IPS DF 6.9 (cell line): ENCODE measurements at regions not wholly inside any gene's neighbourhood (a gene's known extent, or its start where the extent isn't known, plus 50 kb on each side); places are given as distances from the start of the nearest gene placed in this dataset.

ENCODE experiments used
- DNase-seq: peaks from one replicate; pipeline ENCODE4 v3.0.0-alpha.2; 2013; ENCODE audit warnings: low read depth, low spot score
- H3K27ac ChIP-seq: one replicate; pipeline ENCODE4 v1.5.1; 2013; ENCODE audit warnings: low read length, control low read depth
- H3K27me3 ChIP-seq: 2 replicates; pipeline ENCODE4 v1.6.1; 2013; ENCODE audit warnings: mild to moderate bottlenecking, low read length; ENCODE audit not compliant: control insufficient read depth, insufficient read depth
- H3K36me3 ChIP-seq: 2 replicates; pipeline ENCODE4 v1.6.1; 2013; ENCODE audit warnings: low read length; ENCODE audit not compliant: control insufficient read depth, insufficient read depth
- H3K4me1 ChIP-seq: 2 replicates; pipeline ENCODE4 v1.6.1; 2013; ENCODE audit warnings: low read length; ENCODE audit not compliant: control insufficient read depth, insufficient read depth
- H3K4me3 ChIP-seq: 2 replicates; pipeline ENCODE4 v1.5.1; 2013; ENCODE audit warnings: mild to moderate bottlenecking, low read length
- H3K9me3 ChIP-seq: 2 replicates; pipeline ENCODE4 v1.6.1; 2013; ENCODE audit warnings: low read length, inconsistent platforms; ENCODE audit not compliant: control insufficient read depth, insufficient read depth
- WGBS: extraction: QIAGEN DNeasy Blood & Tissue Kit; methylation state at CpG from one replicate; pipeline ENCODE4 v1.1.7; 2013; ENCODE audit warnings: mixed read lengths, missing lambda C conversion rate; ENCODE audit not compliant: insufficient read length, insufficient coverage; 5-methylcytosine and 5-hydroxymethylcytosine counted together

- Histone ChIP-seq H3K4me3 (no peak overlapping the region), H3K27me3 (no peaks in the 10 kb centered on the region), H3K9me3 (no peaks in the 10 kb centered on the region), H3K4me1 (peaks cover 2% of the 10 kb centered on the region), H3K36me3 (no peaks in the 10 kb centered on the region), H3K27ac (no peak overlapping the region)
- WGBS, result no CpG with 5 or more reads among the region's 2 CpGs
- no peak for DNase-seq
Observed at GRCh38 chr3:56985878-56986277, 74.6 kb upstream of the SPATA12 start.

GRCh38 chr3:56985460-56985859, 75.0 kb upstream of the SPATA12 start:
- Histone ChIP-seq H3K36me3 (no peaks in the 10 kb centered on the region), H3K9me3 (no peaks in the 10 kb centered on the region), H3K27ac (no peak overlapping the region), H3K4me3 (no peak overlapping the region), H3K4me1 (peaks cover 2% of the 10 kb centered on the region), H3K27me3 (no peaks in the 10 kb centered on the region)
- no CpG with 5 or more reads among the region's 9 CpGs for WGBS
- no peak for DNase-seq

DNA sequence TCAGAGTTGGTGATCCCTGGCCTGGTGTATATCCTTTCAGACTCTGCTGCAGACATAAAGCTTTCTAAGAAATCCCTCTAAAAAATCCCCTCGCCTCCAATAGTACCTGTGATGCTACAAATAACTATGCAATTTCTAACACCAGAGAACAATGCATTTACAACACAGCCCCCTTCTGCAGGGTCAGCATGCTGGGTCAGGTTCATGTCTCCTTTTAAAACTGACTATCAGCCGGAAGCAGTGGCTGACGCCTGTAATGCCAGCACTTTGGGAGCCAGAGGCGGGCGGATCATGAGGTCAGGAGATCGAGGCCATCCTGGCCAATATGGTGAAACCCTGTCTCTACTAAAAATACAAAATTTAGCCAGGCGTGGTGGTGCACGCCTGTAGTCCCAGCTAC, 77.0 kb upstream of the SPATA12 start:
- Histone ChIP-seq H3K27ac (no peak overlapping the region), H3K27me3 (no peaks in the 10 kb centered on the region), H3K4me1 (peaks cover 2% of the 10 kb centered on the region), H3K9me3 (no peaks in the 10 kb centered on the region), H3K36me3 (no peaks in the 10 kb centered on the region), H3K4me3 (no peak overlapping the region)
- no CpG with 5 or more reads among the region's 8 CpGs for WGBS
- DNase-seq, result no peak

DNA sequence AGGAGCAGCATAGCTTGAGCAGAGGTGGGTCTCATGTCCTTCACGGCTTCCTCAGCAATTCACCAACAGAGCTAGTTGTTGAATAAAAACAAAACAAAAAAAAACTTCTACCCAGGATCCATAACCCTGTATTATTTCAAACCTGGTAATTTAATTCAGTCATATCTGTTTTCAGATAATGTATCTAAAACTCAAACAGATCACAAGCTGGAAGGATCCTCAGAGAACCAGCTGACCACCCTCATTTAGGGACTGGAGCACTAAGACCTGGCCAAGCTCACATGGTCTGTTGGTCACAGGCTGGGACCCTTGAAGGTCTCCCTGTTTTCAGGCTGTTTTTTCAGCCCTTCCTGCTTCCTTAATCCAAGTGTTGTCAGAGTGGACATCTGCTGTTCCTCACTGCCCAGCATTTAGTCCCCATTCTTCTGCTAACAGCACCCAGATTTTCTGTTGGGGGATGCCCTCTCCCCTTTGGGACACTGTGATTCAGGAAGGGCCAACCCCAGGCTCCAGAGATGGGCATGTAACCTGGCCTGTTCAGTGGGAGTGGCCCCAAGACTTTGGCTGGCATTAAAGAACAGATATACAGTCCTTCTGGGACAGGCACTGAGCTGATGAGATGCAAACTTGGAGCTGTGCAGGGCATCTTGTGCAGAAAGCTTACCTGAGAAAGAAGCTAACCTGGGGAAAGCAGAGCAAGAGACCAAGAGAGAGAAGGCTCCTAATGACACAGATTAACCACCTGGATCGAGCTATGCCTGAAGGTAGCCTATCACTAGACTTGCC, 78.8 kb upstream of the SPATA12 start:
- Histone ChIP-seq H3K9me3 (no peaks in the 10 kb centered on the region), H3K27me3 (no peaks in the 10 kb centered on the region), H3K27ac (no peak overlapping the region), H3K36me3 (no peaks in the 10 kb centered on the region), H3K4me3 (no peak overlapping the region), H3K4me1 (peaks cover 2% of the 10 kb centered on the region)
- no CpG with 5 or more reads among the region's 2 CpGs for WGBS
- no peak for DNase-seq

GRCh38 chr3:56980798-56981390, 79.6 kb upstream of the SPATA12 start:
- no CpG with 5 or more reads among the region's 5 CpGs for WGBS
- no peak overlapping the region for H3K27ac ChIP-seq
- no peak for DNase-seq

GRCh38 chr3:56980243-56980642, 80.2 kb upstream of the SPATA12 start:
- Histone ChIP-seq H3K27ac (no peak overlapping the region), H3K4me3 (no peak overlapping the region), H3K9me3 (no peaks in the 10 kb centered on the region), H3K27me3 (no peaks in the 10 kb centered on the region), H3K4me1 (no peaks in the 10 kb centered on the region), H3K36me3 (no peaks in the 10 kb centered on the region)
- no CpG with 5 or more reads among the region's 5 CpGs for WGBS
- DNase-seq, result no peak

More at GRCh38 chr3:56980798-56981390, 79.6 kb upstream of the SPATA12 start:
- Histone ChIP-seq H3K27me3 (no peaks in the 10 kb centered on the region), H3K9me3 (no peaks in the 10 kb centered on the region), H3K4me3 (no peak overlapping the region), H3K4me1 (no peaks in the 10 kb centered on the region), H3K36me3 (no peaks in the 10 kb centered on the region)

DNA sequence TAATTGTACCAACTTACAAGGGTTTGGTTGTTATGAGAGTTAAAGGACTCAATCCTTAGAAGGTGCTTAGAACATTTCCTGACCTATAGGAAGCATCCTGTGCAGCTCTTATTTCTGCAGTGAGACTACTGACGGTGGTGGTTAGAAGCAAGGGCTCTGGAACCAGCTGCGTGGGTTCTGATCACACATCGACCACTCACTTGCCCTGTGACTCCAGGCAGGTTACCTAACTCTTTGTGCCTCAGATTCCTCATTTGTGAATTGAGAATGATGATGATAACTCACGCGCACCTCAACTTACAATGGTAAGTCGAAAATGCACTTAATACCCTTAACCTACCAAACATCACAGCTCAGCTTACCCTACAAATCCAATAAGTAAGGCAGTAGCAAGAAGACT, 80.7 kb upstream of the SPATA12 start:
- H3K9me3 ChIP-seq, result no peaks in the 10 kb centered on the region
- WGBS, result no CpG with 5 or more reads among the region's 6 CpGs
- no peaks in the 10 kb centered on the region for H3K27me3 ChIP-seq
- no peak for DNase-seq
- H3K4me1 ChIP-seq, result no peaks in the 10 kb centered on the region
- no peak overlapping the region for H3K4me3 ChIP-seq
- no peaks in the 10 kb centered on the region for H3K36me3 ChIP-seq
- no peak overlapping the region for H3K27ac ChIP-seq

GRCh38 chr3:56977561-56977889, 82.9 kb upstream of the SPATA12 start:
- H3K4me3 ChIP-seq, result no peak overlapping the region
- H3K27me3 ChIP-seq, result no peaks in the 10 kb centered on the region
- H3K27ac ChIP-seq, result no peak overlapping the region
- DNase-seq, result no peak
- no CpG with 5 or more reads among the region's 1 CpG for WGBS
- H3K4me1 ChIP-seq, result no peaks in the 10 kb centered on the region
- no peaks in the 10 kb centered on the region for H3K9me3 ChIP-seq
- no peaks in the 10 kb centered on the region for H3K36me3 ChIP-seq

DNA sequence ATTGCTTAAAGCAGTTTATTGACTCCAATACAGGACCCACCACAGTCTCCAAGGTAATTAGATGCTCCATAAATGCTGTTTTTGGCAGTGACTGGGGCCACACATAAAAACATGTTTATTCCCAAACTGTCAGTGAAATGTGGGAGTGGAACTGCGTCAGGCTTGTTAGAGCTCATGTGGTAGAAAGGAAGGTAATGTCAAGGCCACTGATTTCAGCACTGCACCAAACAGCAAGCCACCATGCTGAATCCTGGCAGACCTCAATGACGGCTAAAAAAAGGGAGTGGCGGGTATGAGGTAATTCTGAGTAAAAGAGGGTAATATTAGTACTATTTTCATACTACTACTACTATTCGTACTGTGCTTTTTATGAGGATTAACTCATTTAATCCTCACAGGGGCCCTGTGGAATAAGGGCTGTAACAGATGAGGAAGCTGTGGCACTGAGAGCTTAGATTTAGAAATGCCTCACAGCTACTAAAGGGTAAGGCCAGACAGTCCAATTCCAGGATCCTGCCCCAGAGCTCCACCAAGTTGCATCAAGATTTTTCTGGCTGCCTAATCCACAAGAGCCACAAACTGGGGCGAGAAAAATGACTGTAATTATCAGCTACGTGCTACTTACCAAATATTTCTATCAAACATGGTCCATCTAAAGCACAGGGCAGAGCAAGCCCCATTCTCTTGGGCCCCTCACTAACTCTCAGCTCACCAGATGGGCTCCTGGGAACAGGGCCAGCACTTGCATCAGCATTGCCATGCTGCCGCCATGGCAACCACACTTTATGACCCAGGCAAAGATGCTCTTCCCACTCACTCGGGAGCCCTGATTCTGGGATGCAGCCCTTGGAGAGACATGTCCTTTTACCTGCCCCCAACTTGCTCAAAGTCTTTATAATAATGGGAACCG, 83.6 kb upstream of the SPATA12 start:
- Histone ChIP-seq H3K9me3 (no peaks in the 10 kb centered on the region), H3K4me1 (no peaks in the 10 kb centered on the region), H3K4me3 (no peak overlapping the region), H3K27me3 (no peaks in the 10 kb centered on the region), H3K36me3 (no peaks in the 10 kb centered on the region), H3K27ac (no peak overlapping the region)
- no CpG with 5 or more reads among the region's 9 CpGs for WGBS
- DNase-seq, result no peak

- Histone ChIP-seq H3K36me3 (no peaks in the 10 kb centered on the region), H3K4me3 (no peak overlapping the region), H3K9me3 (no peaks in the 10 kb centered on the region), H3K27ac (no peak overlapping the region), H3K27me3 (no peaks in the 10 kb centered on the region), H3K4me1 (no peaks in the 10 kb centered on the region)
- WGBS, result no CpG with 5 or more reads among the region's 1 CpG
- no peak for DNase-seq
Observed at GRCh38 chr3:56975567-56975966, 84.9 kb upstream of the SPATA12 start.
